ENCODE measurements at regions not wholly inside any gene's neighbourhood (a gene's known extent, or its start where the extent isn't known, plus 50 kb on each side); places are given as distances from the start of the nearest gene placed in this dataset.
A peak's percentile ranks its signal among the peaks of the same experiment; 100 is the strongest.

DNA sequence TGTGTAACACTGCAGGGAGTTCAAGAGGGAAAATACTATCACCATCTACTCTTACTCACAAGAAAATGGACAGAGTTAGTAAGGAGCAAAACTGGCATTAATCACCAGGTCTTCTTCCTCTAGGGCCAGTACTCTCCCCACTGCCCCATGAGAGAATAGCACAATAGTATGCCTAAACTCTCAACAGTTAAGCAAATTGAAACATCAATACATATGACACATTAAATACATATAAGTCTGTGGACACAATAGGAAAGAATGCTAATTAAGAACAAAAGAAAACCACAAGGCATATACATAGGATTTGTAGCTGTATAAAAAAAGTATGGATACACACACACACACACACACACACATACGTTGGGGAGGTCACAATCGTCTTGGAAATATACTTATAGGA lies 197.9 kb upstream of the BDNF start:
- H3K4me3 ChIP-seq (replicated peaks in 1 of 2; ENCODE audit: low read depth in 2 of 2, low read length in 2 of 2): no peak overlapping the region
- TF ChIP-seq, protein P1, sequence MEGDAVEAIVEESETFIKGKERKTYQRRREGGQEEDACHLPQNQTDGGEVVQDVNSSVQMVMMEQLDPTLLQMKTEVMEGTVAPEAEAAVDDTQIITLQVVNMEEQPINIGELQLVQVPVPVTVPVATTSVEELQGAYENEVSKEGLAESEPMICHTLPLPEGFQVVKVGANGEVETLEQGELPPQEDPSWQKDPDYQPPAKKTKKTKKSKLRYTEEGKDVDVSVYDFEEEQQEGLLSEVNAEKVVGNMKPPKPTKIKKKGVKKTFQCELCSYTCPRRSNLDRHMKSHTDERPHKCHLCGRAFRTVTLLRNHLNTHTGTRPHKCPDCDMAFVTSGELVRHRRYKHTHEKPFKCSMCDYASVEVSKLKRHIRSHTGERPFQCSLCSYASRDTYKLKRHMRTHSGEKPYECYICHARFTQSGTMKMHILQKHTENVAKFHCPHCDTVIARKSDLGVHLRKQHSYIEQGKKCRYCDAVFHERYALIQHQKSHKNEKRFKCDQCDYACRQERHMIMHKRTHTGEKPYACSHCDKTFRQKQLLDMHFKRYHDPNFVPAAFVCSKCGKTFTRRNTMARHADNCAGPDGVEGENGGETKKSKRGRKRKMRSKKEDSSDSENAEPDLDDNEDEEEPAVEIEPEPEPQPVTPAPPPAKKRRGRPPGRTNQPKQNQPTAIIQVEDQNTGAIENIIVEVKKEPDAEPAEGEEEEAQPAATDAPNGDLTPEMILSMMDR (IDR thresholded peaks at IDR 0.05; ENCODE audit: low read depth, low read length): no peak
- DNase-seq (ENCODE audit: low read depth in 2 of 2): no peak

DNA sequence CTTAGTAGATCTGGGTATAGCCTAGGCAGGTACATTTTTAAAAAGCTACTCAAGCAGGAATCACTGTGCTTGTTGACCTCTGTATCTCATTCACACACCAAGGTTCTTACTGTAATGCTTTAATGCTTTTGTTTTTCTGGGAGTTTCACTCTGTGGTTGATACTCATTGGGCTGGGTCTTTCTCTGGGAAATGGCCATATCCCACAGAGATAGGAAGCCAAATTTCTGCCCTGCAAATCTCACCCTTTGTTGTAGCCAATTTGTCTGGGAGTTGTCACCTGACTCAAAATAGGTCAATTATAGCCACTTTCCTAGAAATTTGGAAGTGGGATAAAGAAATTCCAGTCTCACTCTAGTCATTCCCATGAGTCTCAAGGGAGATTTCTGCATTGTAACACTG lies 195.8 kb upstream of the BDNF start:
- TF ChIP-seq, protein P1 (IDR thresholded peaks at IDR 0.05; ENCODE audit: low read depth, low read length): no peak
- no peak for DNase-seq (ENCODE audit: low read depth in 2 of 2)
- H3K4me3 ChIP-seq (replicated peaks in 1 of 2; ENCODE audit: low read depth in 2 of 2, low read length in 2 of 2): no peak overlapping the region

DNA sequence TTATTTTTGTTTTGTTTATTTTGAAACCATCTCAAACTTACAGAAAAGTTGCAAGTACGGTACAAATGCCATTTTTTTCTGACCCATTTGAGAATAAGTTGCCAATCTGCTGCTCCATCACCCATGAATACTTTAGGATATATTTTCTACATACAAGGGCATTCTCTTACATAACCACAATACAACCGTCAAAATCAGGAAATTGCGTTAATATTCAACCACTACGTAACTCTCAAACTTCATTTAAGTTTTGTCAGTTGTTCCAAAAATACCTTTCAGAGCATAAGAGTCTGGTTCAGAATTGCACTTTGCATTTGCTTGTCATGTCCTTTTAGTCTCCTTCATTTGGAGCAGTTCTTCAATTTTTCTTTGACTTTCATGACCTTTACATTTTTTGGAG lies 194.3 kb upstream of the BDNF start:
- H3K4me3 ChIP-seq (replicated peaks in 1 of 2; ENCODE audit: low read depth in 2 of 2, low read length in 2 of 2): no peak overlapping the region
- TF ChIP-seq, protein P1 (IDR thresholded peaks at IDR 0.05; ENCODE audit: low read depth, low read length): no peak
- peak in 1 of 2 donors; percentile 22 for DNase-seq (ENCODE audit: low read depth in 2 of 2)

DNA sequence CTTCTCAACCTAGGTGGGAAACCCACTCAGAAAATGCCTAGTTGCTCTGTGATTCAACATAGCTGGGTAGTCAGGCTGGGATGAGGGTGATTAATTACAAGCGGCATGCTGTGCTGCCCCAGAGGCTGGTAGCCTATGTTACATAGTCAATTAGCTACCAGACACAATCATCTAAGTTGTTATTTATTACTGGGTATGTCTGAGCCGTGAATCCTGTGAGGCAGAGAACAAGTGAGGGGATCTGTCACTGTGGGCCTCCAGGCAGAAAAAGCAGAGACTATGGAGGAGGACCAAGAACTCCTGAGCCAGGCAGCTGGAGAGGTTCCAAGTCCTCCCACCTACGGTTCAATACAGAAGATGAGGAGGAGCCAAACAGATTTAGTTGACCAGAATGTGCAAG lies 186.6 kb upstream of the BDNF start:
- DNase-seq (ENCODE audit: low read depth in 2 of 2): no peak
- TF ChIP-seq, protein P1 (IDR thresholded peaks at IDR 0.05; ENCODE audit: low read depth, low read length): no peak
- no peak overlapping the region for H3K4me3 ChIP-seq (replicated peaks in 1 of 2; ENCODE audit: low read depth in 2 of 2, low read length in 2 of 2)

DNA sequence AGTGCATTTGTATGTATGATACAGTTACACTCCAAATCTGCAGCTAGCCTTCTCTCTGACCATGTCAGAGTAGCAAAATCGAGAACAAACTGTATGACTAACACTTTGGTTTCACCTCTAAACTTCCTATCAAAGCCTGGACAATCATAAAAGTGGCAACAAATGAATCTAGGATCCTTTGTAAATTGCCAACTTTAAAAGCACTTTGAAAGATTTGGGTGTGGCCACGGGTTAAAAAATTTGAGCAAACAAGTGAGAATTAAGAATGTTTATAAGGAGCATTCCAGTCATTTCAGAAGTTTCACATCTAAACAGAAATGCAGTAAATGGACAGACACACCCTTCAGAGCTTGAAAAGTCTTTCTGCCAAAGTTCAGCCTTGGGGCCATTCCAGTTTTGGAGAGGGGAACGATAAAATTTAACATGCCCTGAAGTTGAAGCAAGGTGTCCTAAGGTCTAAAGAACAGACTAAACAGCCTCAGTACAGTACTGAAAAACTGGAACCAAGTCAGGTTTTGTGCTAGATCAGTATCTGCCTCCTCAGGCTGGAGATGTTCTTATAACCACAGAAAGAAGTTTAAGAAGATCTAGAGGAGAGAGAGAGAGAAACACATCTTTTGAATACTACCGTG lies 181.9 kb upstream of the BDNF start:
- no peak overlapping the region for H3K4me3 ChIP-seq (replicated peaks in 1 of 2; ENCODE audit: low read depth in 2 of 2, low read length in 2 of 2)
- TF ChIP-seq, protein P1 (IDR thresholded peaks at IDR 0.05; ENCODE audit: low read depth, low read length): no peak
- no peak for DNase-seq (ENCODE audit: low read depth in 2 of 2)

DNA sequence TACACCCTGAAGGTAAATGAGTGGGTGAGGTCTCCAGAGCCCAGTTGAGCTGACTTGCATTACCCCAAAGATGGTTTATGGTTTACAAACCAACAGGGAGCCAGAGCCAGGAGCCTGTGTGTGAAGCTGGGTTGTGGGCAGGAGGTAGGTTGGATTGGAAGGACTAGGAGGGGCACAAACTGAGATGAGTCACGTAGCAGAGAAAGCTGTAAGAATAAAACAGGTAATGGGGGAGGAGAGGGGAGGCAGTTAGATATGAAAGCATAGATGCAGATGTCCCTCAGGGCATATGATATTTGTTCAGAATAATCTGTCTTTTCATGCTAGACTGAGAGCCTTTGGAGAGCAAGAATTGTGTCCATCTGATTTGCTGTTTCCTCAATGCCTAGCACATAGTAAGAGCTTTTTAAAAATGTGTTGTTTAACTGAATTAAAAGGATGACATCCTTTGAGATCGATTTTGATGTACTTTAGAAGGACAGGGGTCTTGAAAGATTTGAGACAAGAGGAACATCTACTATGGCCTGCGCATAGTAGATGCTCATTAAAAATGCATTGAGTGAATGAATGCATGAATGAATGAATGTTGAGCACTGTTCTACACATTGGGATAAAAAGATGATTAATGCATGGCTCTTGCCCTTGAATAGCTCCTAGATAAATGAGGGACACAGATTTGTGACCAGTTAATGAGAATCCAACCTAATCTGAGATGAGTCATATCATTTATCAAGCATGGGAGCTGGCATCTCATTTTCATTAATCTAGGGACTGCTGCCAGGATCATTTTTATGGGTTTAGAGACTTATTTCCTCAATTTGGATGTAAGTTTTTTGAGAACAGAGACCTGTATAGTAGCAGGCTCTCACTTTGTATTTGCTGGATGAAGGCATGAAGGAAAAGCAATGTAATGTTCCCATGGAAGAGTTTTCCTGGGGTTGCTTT lies 175.8 kb upstream of the BDNF start:
- no peak overlapping the region for H3K4me3 ChIP-seq (replicated peaks in 1 of 2; ENCODE audit: low read depth in 2 of 2, low read length in 2 of 2)
- DNase-seq (ENCODE audit: low read depth in 2 of 2): no peak
- TF ChIP-seq, protein P1 (IDR thresholded peaks at IDR 0.05; ENCODE audit: low read depth, low read length): no peak
